DMS153 treated with DMSO at 0.1 percent for 48 hours (cell line): ENCODE measurements at regions not wholly inside any gene's neighbourhood (a gene's known extent, or its start where the extent isn't known, plus 50 kb on each side); places are given as distances from the start of the nearest gene placed in this dataset.

Experiments used
- DNase-seq: peaks from one replicate; lab custom pipeline; 2025; ENCODE audit not compliant: unreplicated experiment; lab: John Stamatoyannopoulos, UW

DNA sequence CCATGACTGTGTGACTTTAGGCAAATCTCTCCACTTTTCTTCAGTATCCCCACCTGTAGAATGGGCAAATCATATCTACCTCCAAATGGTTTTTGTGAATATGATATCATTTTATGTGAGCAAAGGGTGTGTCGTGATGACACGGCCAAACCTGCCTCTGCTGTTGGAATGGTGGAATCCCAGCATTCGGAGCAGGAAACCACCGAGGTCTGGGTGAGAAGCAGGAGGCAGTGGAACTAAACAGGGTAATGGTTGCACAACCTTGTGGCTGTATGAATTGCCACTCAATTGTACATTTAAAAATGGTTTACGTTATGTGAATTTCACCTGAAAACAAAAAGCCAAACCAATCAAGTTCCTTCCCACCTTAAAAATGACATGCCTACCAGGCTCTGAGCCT lies 131.4 kb upstream of the ZMIZ1 start:
- DNase-seq: no peak

GRCh38 chr10:78937800-78938694 lies 130.7 kb upstream of the ZMIZ1 start:
- DNase-seq: no peak

- DNase-seq: no peak
Observed at GRCh38 chr10:78938695-78939672, 129.8 kb upstream of the ZMIZ1 start.

DNA sequence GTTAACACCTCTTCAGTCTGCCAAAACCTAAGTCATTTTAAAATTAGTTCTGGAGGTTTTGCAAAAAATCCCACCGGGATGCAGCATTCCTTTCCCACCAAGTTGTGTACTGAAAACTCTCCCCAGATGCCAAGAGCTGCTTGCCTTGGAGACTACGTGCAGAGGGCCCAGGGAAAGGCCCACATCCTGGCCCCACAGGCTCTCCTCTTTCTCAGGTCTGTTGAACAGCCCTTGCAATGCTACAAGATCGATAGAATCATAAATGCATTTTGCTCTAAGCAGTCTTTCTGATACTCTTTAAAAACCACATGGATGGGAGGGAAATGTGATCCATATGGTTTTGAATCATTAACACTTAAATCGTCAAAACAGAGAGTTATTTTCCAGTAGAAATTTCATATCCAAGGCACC lies 126.7 kb upstream of the ZMIZ1 start:
- no peak for DNase-seq

GRCh38 chr10:78944723-78945312 lies 123.9 kb upstream of the ZMIZ1 start:
- no peak for DNase-seq

DNA sequence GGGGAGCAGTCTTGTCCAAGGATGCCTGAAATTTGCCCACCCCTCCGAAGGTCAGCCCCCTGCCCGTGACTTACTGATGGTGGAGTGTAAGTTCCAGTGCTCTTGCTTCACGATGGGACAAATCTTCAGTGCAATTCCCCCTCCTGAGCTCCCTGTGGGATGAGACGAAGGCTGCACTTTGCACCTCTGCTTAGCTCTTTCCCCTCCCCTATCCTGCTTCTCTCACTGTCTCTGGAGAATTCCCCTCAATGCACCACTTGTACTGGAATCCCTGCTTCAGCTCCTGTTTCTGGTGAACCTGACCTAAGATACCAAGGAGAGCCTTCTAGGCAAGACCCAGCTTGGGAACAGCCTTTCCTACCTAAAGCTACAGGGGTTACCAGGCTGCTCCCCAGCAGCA lies 122.9 kb upstream of the ZMIZ1 start:
- no peak for DNase-seq

- peak; percentile 57 for DNase-seq
Observed at GRCh38 chr10:78947226-78947625, 121.5 kb upstream of the ZMIZ1 start.

GRCh38 chr10:78947733-78948132 lies 121.0 kb upstream of the ZMIZ1 start:
- no peak for DNase-seq

- no peak for DNase-seq
Observed at GRCh38 chr10:78948621-78949030, 120.1 kb upstream of the ZMIZ1 start.

DNA sequence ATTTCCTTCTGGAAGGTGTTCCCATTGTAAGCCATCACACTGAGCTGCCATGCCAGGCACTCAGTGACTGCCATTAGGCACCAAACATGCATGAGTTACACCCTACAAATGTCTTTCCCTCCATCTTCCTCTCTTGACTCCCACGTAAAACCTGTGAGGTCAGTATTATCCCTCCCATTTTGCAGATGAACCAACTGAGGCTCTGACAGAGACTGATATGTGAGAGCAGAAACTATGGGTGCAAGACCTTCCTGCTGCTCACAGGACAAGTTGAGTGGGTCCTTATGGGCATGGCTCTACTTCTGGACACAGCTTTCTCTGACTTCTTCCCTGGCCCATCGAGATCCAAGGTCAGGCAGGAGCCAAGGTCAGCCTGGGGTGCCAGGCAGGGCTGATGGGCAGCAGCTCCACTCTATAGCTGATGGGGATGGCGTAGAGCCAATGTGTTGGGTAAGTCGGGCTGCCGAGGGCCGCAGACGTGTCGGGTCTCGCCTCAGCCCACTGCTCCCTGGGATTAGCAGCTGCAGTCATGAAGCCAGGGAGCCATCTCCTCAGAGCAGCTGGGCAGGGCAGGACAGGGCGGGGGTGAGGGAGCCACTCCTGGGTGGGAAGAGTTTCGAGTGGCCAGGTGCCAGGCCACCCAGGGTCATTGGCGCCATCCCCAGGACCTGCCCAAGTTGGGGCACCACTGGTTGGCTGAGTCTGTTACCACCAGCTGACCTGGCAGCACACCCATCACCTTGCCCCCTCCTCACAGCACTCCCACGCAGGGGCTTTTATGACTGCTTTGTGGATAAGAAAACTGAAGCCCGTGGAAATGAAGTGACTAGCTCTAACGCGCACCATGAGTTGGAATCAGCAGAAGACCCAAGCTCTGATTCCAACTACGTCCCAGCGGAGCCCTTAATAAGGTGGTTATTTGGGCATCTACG lies 117.8 kb upstream of the ZMIZ1 start:
- DNase-seq: peak; percentile 50

- DNase-seq: peak; percentile 45
Observed at GRCh38 chr10:78952030-78952429, 116.7 kb upstream of the ZMIZ1 start.

DNA sequence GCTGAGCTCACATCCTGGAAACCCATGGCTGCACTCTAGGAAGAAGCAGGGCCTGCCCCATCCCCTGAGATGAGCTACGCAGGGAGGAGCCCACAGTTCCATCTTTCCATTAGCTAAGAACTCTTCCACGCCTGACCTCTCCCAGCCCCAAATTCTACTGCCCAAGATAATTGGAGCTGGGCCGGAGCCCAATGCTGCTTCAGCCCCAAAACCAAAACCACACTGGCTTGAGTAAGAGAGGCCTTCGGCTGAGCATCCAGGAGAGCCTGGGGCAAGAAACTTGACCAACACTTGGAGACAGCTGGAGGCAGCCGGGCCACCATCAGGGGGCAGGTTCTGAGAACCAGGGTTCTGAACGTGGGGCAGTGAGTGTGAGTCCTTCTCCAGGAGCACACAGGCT lies 116.1 kb upstream of the ZMIZ1 start:
- no peak for DNase-seq

GRCh38 chr10:78953113-78953798 lies 115.5 kb upstream of the ZMIZ1 start:
- no peak for DNase-seq

DNA sequence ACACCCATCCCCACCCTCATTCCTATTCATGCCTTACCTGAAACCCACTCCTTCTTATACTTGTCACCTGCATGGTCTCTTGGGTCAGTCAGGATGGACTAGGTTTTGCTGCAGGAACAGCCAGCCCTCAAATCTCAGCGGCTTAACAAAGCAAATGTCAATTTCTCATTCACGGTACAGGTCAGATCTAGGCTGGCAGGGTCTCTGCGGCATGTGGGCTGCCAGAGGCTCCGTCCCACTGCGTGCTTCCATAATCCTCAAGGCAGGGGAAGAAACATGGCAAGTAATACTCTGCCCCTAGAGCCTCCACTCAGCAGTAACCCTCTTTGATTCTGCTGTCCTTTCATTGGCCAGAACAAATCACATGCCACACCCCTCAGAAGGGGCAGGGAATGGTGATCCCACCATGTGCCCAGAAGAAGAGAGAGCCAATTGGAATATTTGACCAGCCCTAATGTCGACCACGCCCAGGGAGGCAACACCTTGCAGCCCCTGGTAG lies 114.9 kb upstream of the ZMIZ1 start:
- no peak for DNase-seq

GRCh38 chr10:78954689-78955088 lies 114.1 kb upstream of the ZMIZ1 start:
- DNase-seq: no peak

DNA sequence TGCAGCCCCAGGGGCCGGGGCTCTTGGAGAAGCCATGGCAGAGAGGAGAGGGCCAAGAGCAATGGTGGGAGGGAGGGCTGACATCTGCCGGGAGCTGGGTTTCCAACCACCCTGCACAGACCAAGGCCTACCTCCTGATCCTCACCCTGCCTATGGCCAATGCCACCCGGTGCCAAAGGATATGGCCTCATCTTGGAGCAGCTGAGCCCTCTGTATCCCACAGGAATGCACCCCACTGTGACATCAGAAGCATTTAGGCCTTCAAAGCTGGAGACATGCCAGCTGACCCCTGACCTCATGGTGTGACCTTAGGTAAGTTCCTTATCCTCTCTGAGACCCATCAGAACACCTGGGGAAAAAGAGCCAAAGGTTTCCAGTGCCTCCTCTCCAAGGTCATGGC lies 113.6 kb upstream of the ZMIZ1 start:
- DNase-seq: no peak

GRCh38 chr10:78956391-78956790 lies 112.4 kb upstream of the ZMIZ1 start:
- DNase-seq: no peak

DNA sequence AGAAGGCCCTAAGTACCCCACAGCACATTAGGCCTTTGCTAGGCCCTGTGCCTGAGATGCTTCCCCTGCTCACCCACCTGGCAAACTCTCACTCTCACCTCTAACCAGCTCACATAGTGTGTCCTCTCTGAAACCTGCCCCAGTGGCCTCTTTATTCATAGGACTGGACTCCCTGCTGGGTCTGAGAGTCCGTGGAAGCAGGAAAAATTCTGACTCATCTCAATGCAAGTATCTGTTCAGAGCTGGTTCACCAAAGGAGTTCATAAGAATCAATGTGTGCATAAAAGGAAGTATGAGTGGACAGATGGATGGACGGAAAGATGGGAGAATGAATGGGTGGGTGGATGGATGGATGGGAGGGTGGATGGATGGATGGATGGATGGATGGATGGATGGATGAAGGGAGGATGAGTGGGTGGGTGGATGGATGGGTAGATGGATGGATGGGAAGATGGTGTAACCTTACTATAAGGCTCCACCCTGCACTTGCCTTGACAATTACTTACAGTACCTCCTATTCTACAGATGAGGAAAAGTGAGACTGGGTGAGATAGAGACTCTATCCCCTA lies 111.2 kb upstream of the ZMIZ1 start:
- DNase-seq: no peak

GRCh38 chr10:78959217-78959923 lies 109.4 kb upstream of the ZMIZ1 start:
- DNase-seq: no peak
